Vagina (tissue), 2 donors: ENCODE measurements at regions not wholly inside any gene's neighbourhood (a gene's known extent, or its start where the extent isn't known, plus 50 kb on each side); places are given as distances from the start of the nearest gene placed in this dataset.

ENCODE experiments used
- DNase-seq, 2 donors: peaks; one replicate each; pipeline ENCODE4 v3.0.0-alpha.2; 2017; ENCODE audit errors: extremely low spot score in 2 of 2
- H3K27ac ChIP-seq: fragments of 200-600 bp; sonication (generic); one replicate; pipeline ENCODE4 v1.5.1; 2019
- H3K27me3 ChIP-seq: fragments of 200-600 bp; sonication (generic); one replicate; pipeline ENCODE4 v1.5.1; 2019
- H3K36me3 ChIP-seq, 2 donors: fragments of 200-600 bp; sonication (generic); one replicate each; pipeline ENCODE4 v1.5.1; 2017 to 2019
- H3K4me1 ChIP-seq: fragments of 200-600 bp; sonication (generic); one replicate; pipeline ENCODE4 v1.5.1; 2019
- H3K4me3 ChIP-seq, 2 donors: fragments of 200-600 bp; sonication (generic); 1 replicate in 1 of 2; 2 replicates in 1 of 2; pipeline ENCODE4 v1.5.1; 2016 to 2019
- H3K9me3 ChIP-seq: fragments of 200-600 bp; sonication (generic); one replicate; pipeline ENCODE4 v1.5.1; 2019
- POLR2A ChIP-seq, 2 donors: fragments of 450-650 bp; IDR thresholded peaks; one replicate each; pipeline ENCODE4 v1.6.1; 2017; ENCODE audit warnings: antibody characterized with exemption in 2 of 2, mild to moderate bottlenecking in 2 of 2, moderate library complexity in 2 of 2
- POLR2AphosphoS5 ChIP-seq, 2 donors: sonication (generic); formaldehyde crosslinking; IDR thresholded peaks; one replicate each; pipeline ENCODE4 v1.9.0; 2017; ENCODE audit warnings: antibody characterized with exemption in 2 of 2, mild to moderate bottlenecking in 2 of 2, low read depth in 1 of 2; ENCODE audit not compliant: insufficient read depth in 1 of 2
- intact Hi-C: fragments of 100-400 bp; cut with DNase I; formaldehyde crosslinking; loops from one replicate; pipeline ENCODE4 v1.15.1; 2023
- TF ChIP-seq, protein P1 (sequence below), 3 experiments: fragments of 450-650 bp in 2 of 3; fragments of 200-600 bp in 1 of 3; sonication (generic) in 1 of 3; IDR thresholded peaks; one replicate each; pipeline ENCODE4 v1.5.1; 2017 to 2019; ENCODE audit warnings: antibody characterized with exemption in 3 of 3, mild to moderate bottlenecking in 2 of 3, moderate library complexity in 2 of 3

DNA sequence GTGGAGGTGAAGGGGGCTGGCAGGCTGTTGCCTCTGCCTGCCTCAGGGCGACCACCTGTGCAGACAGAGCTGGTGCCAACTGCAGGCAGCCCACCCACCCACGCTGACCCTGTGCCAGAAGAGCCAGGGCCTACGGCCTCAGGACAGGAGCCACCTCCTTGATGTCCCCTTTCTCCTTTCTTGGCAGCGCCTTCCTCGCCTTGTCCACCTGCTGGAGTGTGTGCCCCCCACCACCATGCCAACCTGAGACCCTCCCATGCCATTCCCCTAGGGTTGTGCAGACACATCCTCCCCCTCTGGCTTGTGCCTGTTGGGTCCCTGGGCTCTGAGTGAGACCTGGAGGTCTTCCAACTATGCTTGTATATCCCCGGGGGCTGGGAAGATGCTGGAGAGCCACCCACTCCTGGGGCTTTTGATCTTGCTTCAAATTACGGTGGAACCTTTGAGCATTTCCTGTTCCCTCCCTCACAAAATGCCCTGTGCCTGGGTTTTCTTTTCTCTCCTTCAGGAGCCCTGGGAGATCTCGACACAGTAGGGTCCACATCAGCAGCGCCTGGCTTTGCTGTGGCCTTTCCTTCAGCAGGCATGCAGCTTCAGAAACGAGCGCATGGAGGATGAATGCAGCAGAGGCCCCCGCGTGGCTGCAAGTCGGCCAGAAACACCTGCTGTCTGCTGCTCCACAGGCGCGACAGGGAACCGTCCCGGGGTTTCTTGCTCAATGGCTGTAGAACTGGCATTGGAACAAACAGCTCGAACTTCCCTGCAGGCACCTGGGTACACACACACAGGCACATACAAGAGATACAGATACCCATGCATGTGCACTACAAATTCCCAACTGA lies 65.9 kb upstream of the SH3RF3 start:
- Histone ChIP-seq H3K27me3 (no peaks in the 10 kb centered on the region), H3K36me3 (no peaks in the 10 kb centered on the region), H3K27ac (no peak overlapping the region), H3K4me1 (no peaks in the 10 kb centered on the region), H3K9me3 (no peaks in the 10 kb centered on the region), H3K4me3 (no peak overlapping the region)
- intact Hi-C loops: no loop called here
- no peak for DNase-seq
- TF ChIP-seq POLR2A (IDR thresholded peaks at IDR 0.05) (no peak), POLR2AphosphoS5 (IDR thresholded peaks at IDR 0.05; ENCODE audit: insufficient read depth in 1 of 2, low read depth in 1 of 2) (no peak)
- TF ChIP-seq, protein P1, sequence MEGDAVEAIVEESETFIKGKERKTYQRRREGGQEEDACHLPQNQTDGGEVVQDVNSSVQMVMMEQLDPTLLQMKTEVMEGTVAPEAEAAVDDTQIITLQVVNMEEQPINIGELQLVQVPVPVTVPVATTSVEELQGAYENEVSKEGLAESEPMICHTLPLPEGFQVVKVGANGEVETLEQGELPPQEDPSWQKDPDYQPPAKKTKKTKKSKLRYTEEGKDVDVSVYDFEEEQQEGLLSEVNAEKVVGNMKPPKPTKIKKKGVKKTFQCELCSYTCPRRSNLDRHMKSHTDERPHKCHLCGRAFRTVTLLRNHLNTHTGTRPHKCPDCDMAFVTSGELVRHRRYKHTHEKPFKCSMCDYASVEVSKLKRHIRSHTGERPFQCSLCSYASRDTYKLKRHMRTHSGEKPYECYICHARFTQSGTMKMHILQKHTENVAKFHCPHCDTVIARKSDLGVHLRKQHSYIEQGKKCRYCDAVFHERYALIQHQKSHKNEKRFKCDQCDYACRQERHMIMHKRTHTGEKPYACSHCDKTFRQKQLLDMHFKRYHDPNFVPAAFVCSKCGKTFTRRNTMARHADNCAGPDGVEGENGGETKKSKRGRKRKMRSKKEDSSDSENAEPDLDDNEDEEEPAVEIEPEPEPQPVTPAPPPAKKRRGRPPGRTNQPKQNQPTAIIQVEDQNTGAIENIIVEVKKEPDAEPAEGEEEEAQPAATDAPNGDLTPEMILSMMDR (IDR thresholded peaks at IDR 0.05): no peak

DNA sequence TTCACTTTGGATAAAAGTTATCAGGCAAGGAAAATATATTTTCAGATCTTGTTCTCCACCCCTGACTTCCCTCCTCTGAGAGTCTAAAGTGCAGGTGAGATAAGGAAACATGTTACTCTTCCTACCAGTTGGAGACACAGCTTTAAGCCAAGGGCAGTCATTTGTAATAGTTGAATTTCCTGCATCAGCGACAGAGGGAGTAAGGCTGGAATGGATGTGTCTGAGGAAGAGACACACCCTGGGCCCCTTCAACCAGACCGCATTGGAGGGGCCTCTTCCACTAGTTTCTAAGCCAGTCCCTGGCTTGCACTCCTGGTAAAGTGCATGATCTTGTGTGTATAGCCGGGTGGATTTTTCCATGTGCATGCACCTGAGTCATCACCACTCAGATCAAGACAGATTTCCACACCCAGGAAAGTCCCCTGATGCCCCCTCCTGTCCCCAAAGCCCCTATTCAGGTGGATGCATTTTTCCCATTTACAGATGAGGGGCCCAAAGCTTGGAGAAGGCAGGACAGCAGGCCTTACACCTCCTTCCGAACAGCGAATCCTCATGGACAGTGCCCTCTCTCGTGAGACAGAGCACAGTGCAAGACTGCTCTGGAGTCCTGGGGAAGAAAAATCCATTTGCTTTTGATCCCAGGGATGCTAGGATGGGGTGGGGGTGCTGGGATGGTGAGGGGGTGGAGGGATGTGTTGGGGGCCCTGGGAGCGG lies 66.7 kb upstream of the SH3RF3 start:
- no peak overlapping the region for H3K27ac ChIP-seq
- H3K4me3 ChIP-seq: no peak overlapping the region
- TF ChIP-seq POLR2A (IDR thresholded peaks at IDR 0.05) (no peak), POLR2AphosphoS5 (IDR thresholded peaks at IDR 0.05; ENCODE audit: insufficient read depth in 1 of 2, low read depth in 1 of 2) (no peak)
- TF ChIP-seq, protein P1 (IDR thresholded peaks at IDR 0.05): no peak

DNA sequence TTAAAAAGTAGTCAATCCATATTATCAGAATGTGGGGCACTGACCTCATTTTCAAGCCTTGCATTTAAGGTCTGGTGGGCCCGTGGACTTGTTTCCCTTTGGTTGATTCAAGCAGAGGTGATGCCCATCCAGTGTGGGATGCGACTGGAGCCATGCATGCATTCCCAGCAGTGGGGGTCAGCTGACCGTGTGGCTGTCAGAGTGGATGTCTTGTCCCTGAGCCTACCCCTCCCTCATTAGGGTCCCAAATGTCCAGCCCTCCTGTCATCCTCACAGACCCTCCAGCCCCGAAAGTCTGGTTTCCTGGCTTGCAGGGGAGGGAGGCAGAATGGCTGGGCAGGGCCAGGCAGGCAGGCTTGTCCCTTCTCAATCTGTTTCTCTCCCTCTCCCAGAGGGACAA lies 67.3 kb upstream of the SH3RF3 start:
- no peaks in the 10 kb centered on the region for H3K36me3 ChIP-seq
- H3K9me3 ChIP-seq: no peaks in the 10 kb centered on the region
- no peaks in the 10 kb centered on the region for H3K4me1 ChIP-seq
- no peak overlapping the region for H3K27ac ChIP-seq
- no peak overlapping the region for H3K4me3 ChIP-seq
- TF ChIP-seq POLR2A (IDR thresholded peaks at IDR 0.05) (no peak), POLR2AphosphoS5 (IDR thresholded peaks at IDR 0.05; ENCODE audit: insufficient read depth in 1 of 2, low read depth in 1 of 2) (no peak)
- TF ChIP-seq, protein P1 (IDR thresholded peaks at IDR 0.05): no peak
- DNase-seq: no peak
- no peaks in the 10 kb centered on the region for H3K27me3 ChIP-seq
- intact Hi-C loops: no loop called here

More for the DNA sequence above, 66.7 kb upstream of the SH3RF3 start:
- Histone ChIP-seq H3K36me3 (no peaks in the 10 kb centered on the region), H3K4me1 (no peaks in the 10 kb centered on the region), H3K27me3 (no peaks in the 10 kb centered on the region), H3K9me3 (no peaks in the 10 kb centered on the region)
- intact Hi-C loops: no loop called here
- no peak for DNase-seq

DNA sequence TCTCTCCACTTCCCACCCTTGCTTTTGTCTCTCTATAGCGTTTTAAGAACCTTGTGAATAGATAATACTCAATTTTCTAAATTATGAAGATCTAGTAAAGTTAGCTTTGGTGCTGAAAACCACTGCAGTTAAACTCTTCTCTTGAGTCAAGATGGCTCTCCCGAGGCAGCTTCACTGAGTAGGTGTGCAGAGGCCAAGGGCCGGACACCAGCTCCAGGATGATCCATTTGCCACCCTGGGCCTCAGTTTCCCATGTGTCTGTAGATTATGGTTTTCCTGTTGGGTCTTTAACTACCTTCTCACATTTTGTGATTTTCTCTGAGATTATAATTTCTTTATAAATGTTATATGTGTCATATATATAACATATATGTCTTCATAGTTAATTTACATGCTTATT lies 68.5 kb upstream of the SH3RF3 start:
- DNase-seq: no peak
- intact Hi-C loops: no loop called here
- no peaks in the 10 kb centered on the region for H3K36me3 ChIP-seq
- no peaks in the 10 kb centered on the region for H3K27me3 ChIP-seq
- no peak overlapping the region for H3K4me3 ChIP-seq
- no peaks in the 10 kb centered on the region for H3K9me3 ChIP-seq
- no peaks in the 10 kb centered on the region for H3K4me1 ChIP-seq
- no peak overlapping the region for H3K27ac ChIP-seq
- TF ChIP-seq POLR2AphosphoS5 (IDR thresholded peaks at IDR 0.05; ENCODE audit: insufficient read depth in 1 of 2, low read depth in 1 of 2) (no peak), POLR2A (IDR thresholded peaks at IDR 0.05) (no peak)

DNA sequence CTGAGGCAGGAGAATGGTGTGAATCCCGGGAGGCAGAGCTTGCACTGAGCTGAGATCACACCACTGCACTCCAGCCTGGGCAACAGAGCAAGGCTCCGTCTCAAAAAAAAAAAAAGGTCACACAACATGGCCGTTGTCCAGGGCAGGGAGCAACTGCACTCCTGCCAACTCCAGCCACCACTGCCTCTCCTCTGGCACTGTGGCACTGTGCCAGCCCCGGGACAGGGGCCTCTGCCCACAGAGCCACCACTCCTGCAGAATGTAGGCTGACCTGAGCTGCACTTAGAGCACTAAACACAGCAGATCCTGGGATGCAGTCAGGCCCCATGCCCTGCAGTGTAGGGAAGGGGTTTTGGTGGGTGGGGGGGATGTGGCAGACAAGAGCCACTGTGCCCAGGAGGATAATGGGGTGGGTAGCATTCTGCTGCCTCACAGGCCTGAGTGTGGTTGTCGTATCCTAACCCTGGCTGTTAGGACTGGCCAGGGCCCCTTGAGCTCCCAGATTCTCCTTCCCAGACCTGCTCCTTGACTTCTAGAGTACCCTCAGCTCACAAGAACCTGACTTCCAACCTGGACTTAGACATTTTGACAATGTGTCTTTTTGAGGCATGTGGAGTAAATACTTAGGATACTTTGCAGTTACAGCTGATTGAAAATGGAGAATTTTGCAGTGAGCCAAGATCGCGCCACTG lies 69.4 kb upstream of the SH3RF3 start:
- H3K4me1 ChIP-seq: no peaks in the 10 kb centered on the region
- H3K9me3 ChIP-seq: no peaks in the 10 kb centered on the region
- H3K27ac ChIP-seq: no peak overlapping the region
- H3K4me3 ChIP-seq: no peak overlapping the region
- DNase-seq: no peak
- no peaks in the 10 kb centered on the region for H3K36me3 ChIP-seq
- TF ChIP-seq, protein P1 (IDR thresholded peaks at IDR 0.05): no peak
- no peak for TF ChIP-seq POLR2A (IDR thresholded peaks at IDR 0.05)
- no peak for TF ChIP-seq POLR2AphosphoS5 (IDR thresholded peaks at IDR 0.05; ENCODE audit: insufficient read depth in 1 of 2, low read depth in 1 of 2)
- intact Hi-C loops: no loop called here
- no peaks in the 10 kb centered on the region for H3K27me3 ChIP-seq
